Breast epithelium (tissue), 3 donors: ENCODE measurements at regions not wholly inside any gene's neighbourhood (a gene's known extent, or its start where the extent isn't known, plus 50 kb on each side); places are given as distances from the start of the nearest gene placed in this dataset.

Source experiments
- POLR2A ChIP-seq: fragments of 450-650 bp; IDR thresholded peaks from one replicate; pipeline ENCODE4 v1.6.1; 2016; ENCODE audit warnings: antibody characterized with exemption, mild to moderate bottlenecking, moderate library complexity
- POLR2AphosphoS5 ChIP-seq, 3 donors: sonication (generic); formaldehyde crosslinking; IDR thresholded peaks; one replicate each; pipeline ENCODE4 v1.6.1; 2017; ENCODE audit warnings: antibody characterized with exemption in 3 of 3
- TF ChIP-seq, protein P1 (sequence below), 3 donors: fragments of 450-650 bp; IDR thresholded peaks; one replicate each; pipeline ENCODE4 v1.5.1; 2016 to 2017; ENCODE audit warnings: antibody characterized with exemption in 3 of 3, mild to moderate bottlenecking in 3 of 3, moderate library complexity in 3 of 3

DNA sequence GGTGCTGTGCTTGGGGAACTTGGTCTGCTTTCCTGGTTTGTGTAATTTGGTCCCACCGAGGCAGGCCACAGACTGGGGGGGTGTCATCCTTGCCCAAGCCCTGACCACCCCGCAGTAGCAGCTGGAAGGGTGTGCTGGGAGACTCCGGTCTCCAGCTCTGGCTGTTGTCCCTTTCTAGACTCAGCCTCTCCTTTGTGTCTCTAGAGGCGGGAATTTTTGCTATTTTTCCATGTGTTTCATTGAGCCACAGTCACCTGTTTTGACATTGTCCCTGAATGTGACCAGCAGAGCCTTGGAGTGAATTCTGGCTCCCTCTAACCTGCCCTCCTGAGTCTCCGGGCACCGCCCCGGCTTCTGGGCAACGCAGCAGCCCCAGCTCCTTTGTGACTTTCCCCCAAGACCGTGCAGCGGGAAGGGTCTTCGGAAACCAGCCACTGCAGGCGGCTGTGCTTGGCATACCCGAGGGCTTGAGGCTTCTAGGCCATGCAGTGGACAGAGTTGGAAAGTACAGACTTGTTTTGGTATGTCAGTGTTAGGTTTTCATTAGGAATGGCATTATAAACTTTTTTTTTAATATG, 98.6 kb downstream of the TNFAIP2 start:
- no peak for TF ChIP-seq POLR2AphosphoS5 (IDR thresholded peaks at IDR 0.05)
- TF ChIP-seq, protein P1, sequence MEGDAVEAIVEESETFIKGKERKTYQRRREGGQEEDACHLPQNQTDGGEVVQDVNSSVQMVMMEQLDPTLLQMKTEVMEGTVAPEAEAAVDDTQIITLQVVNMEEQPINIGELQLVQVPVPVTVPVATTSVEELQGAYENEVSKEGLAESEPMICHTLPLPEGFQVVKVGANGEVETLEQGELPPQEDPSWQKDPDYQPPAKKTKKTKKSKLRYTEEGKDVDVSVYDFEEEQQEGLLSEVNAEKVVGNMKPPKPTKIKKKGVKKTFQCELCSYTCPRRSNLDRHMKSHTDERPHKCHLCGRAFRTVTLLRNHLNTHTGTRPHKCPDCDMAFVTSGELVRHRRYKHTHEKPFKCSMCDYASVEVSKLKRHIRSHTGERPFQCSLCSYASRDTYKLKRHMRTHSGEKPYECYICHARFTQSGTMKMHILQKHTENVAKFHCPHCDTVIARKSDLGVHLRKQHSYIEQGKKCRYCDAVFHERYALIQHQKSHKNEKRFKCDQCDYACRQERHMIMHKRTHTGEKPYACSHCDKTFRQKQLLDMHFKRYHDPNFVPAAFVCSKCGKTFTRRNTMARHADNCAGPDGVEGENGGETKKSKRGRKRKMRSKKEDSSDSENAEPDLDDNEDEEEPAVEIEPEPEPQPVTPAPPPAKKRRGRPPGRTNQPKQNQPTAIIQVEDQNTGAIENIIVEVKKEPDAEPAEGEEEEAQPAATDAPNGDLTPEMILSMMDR (IDR thresholded peaks at IDR 0.05), result no peak
- TF ChIP-seq POLR2A, result no peak
